Stimulated activated CD8-positive, alpha-beta memory T cell treated with anti-CD3 and anti-CD28 coated beads, Interleukin-15, amount 100 ng/mL, for 48 hours (primary cell): ENCODE measurements at regions not wholly inside any gene's neighbourhood (a gene's known extent, or its start where the extent isn't known, plus 50 kb on each side); places are given as distances from the start of the nearest gene placed in this dataset.
"Not testable (repeated sequence)": the region's sequence is repeated elsewhere in the genome, so short reads cannot be mapped to it uniquely, and the experiment has no call there.

Source experiments
- DNase-seq, 2 donors: peaks; one replicate each; pipeline ENCODE4 v3.0.0-alpha.2; 2020; ENCODE audit warnings: low read depth in 2 of 2

DNA sequence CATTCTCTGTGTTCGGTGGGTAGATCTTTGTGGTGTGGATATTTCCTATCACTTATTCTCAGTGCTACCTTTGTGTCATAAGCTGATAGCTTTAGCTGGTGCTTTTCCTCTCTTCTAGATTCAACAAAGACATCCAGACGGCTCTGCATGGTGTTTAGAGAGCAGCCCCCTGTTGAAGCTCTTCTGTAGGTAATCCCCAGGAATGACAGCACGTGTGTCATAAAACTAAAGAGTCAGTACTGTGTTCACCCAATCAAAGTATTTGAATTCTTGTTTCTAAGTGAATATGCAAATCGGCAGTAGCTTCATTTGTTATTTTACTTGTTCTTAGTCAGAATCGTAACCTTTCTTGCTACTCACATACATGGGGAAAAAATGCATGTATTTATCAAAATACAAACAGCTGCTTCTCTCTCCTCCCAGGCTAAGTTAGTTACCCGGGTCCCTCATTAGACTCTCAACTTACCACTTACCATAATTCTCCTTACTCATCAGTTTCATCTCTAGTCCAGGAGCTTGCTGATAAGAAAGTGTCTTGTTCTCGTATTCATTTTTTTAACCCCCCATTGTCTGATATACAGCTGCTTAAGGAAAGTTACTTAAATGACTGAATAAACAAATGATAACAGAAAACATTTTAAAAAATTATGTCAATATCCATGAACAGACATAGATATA is 1696.0 kb upstream of the WWC1 start:
- DNase-seq: no peak

DNA sequence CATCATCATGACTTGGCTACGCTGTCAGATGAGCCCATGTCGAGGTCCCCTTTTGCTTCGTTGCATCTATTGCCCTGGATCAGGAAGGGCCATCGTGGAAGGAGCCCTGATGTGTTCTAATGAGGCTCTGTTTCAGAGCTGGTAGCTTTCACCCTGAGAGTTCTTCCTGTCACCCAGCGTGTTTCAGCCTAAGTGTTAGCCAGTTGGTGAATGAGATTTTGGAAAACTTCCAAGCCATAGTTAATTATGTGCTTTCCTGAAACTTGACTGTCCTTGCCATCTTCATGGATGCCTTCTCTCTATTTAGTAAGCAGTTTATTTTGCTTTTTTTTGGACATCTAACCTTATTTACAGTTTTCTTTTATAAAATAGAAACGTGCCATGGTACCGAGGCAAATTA is 1695.4 kb upstream of the WWC1 start:
- DNase-seq: no peak

DNA sequence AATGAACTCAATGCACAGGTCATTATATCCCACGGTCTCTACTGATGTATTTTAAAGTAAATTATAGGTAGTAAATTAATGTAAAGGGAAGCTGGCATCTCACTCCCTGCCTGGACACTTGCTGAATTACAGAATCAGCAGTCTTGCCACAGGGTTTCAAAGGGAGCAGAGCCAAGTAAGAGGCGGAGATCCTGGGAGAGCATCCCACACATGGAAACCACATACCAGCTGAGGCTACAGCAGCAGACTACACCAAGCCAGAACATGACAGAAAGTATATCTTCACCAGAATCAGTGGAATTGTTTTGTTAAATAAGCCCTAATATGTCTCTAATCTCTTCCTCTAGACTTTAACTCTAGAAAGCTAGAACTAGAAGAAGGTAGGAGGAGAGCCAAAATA is 1689.2 kb upstream of the WWC1 start:
- DNase-seq: no peak

DNA sequence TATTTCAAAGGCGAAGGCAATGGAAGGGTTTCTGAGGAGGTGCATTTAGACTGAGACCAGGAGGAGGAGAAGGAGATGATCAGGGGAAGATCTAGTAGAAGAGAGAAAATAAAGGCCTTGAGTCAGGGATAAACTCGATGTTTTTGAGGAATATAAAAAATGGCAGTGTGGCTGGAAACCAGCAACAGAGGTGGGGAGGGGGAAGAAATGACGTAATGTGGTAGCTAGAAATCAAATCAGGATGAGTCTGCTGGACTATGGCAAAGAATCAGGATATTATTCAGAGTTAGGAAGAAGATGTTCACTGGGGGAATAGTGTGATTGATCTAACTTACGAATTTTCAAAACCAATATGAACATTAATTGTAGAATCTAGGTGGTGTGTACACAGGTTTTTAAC is 1673.9 kb upstream of the WWC1 start:
- no peak for DNase-seq

- DNase-seq: no peak
Measured at GRCh38 chr5:166618526-166618925, 1672.9 kb upstream of the WWC1 start.

DNA sequence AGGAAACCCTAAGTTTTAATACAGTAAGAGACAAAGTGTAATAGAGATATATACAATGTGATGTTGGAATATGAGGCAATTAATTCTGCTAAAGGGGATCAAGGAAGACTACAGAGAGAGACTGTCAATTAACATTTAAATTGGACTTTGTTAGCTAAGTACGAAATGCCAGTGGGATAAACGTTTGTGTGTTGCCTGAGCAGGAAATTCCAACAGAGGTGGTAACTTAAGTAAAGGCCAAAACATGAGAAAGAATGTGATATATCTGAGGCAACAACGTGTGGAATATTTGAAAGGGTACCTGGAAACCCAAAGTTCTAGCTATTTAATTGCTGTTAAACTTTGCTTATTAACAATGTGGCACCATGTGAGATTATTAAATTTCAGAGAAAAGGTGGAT is 1666.9 kb upstream of the WWC1 start:
- DNase-seq: no peak

- DNase-seq: no peak
Measured at GRCh38 chr5:166625210-166625865, 1666.1 kb upstream of the WWC1 start.

DNA sequence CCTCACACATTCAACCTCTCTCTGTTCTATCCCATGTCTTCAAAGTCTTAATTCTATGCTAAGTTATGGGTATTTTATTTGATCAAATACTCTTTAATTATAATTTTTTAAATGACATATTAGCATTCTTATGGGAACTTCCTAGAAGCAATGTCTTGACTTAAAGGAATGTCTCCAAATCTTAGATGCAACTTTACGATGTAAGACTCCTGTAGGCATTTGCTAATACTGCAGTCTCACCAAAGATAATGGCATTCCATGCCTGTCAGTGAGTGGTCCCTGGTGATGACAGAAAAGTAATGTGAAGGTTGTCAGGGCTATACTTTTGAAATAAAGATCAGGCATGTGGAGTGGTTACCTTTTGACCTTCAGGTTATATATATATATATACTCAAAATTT is 1654.2 kb upstream of the WWC1 start:
- no peak for DNase-seq

DNA sequence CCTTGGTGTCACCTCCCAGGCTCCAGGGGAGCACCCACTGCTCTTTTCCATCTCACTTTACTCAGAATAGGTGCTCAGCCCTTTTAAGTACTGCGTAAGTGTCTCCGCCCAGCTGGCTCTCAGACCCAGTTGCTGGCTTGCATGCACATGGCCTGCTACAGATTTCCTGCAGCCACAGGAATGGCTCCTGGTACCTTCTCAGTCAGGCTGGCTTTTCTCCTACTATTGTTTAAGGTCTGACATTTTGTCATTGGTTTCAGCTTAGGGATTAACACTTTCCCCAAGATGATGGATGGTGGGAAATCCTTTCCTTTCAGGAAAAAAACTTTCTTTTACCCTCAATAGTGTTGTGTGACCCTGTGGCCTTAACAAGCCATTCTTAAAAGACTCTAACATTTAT is 1652.3 kb upstream of the WWC1 start:
- DNase-seq: no peak

- DNase-seq: not testable (repeated sequence)
Measured at GRCh38 chr5:166640136-166640535, 1651.3 kb upstream of the WWC1 start.

DNA sequence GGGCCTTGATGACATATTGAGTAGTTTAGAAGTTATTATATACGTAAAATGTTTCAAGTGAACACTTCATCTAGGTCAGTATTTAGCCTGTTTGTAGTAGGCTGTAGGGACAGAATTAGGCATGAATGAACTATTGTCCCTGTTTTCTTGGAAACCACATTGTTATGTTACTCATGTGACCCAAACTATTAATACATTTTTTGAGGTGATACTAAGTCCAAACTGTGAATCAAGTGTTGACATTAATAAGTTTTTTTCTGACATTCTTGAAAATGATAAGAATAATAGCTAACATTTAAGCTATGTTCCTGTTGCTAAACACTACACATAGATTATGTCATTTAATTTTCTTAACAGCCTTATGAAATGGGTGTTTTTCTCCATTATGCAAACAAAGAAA is 1642.7 kb upstream of the WWC1 start:
- DNase-seq: no peak

GRCh38 chr5:166649676-166650075 is 1641.8 kb upstream of the WWC1 start:
- DNase-seq: no peak

DNA sequence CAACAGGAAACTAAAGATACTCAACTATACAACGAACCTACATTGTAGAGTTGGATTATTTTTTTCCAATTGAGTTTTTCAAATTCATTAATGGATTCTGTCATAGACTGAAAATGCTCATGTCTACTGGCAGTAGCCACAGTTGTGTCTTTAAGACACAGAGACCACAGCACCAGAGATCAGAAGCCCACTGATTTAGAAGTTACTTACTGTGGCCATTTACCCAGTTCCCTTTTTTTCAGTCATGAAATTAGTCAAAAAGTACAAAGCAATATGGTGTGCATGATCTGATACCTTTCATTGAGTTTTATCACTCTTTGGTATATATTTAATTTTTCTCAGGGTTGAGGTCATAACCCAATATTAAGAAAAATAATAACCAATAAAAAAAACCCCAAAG is 1640.2 kb upstream of the WWC1 start:
- DNase-seq: no peak

GRCh38 chr5:166671811-166672210 is 1619.6 kb upstream of the WWC1 start:
- DNase-seq: no peak

DNA sequence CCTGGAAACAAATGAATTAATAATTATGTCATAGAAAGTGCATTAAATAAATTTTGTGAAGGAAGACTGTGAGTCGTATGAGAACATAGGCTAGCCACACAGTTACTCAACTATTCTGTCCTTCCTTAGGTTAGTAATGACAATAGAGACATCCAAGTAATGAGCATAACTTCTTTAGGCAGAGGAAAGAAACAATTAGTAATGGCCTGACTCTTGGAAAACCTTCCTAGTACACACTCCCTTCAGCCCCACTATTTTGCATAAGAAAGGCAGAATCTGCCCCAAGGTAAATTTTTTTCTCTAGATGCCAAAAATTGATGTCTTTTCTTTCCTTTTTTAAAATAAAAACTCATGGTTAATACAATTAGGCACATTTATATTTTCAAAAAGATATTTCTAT is 1619.0 kb upstream of the WWC1 start:
- DNase-seq: no peak

- DNase-seq: no peak
Measured at GRCh38 chr5:166677891-166678290, 1613.6 kb upstream of the WWC1 start.

DNA sequence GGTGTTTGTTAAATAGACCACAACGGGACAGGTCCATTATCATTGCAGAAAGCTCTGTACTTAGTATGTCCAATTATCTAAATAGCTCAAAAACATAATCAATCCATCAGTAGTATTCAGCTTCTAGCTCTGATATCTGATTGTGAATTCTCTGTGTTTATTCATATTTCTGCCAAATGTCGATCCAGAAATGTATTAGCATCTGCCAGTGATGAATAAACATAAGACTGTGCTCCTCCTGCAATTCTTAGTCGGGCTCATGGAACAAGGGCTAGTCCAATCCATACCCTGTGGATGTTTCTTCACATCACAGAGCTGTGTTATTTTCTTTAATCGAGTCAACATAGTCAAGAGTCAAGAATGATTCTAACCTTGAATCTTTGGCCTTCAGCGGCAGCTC is 1612.1 kb upstream of the WWC1 start:
- no peak for DNase-seq

DNA sequence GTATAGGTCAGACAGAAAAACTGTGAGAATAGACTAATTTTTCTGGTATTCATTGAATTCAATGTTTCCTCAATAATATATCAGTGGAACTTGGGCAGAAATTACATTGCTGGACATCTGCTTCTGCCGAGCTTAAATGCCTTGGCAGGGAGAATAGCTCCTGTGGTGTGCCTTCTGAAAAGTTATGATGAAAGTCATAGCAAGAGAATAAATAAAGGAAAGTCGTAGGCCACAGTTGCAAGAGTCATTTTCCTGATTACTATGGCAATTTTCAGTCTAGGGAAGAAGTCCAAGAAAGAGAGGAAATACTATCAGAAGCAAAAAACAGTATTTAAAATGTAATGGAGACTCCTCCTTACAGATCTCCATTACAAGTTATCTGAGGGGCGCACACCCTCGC is 1596.1 kb upstream of the WWC1 start:
- DNase-seq: no peak

DNA sequence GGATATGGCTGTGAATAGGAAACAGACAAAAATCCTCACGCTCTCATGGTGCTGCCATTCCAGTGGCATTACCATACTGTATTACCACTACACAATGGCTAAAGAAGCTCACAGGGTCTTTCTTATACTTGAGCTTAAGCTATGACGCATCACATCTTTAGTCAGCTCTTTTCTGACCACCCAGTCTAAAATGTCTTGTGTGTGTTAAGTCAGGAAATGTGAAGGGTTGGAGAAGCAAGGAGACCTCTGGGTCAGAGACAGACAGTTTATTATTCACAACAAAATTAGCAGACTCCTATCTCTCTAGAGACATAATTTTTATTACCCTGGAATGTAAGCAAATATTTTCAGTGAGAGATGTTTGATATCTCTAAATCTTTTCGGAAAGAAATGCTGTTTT is 1583.2 kb upstream of the WWC1 start:
- no peak for DNase-seq

- no peak for DNase-seq
Measured at GRCh38 chr5:166709691-166710090, 1581.8 kb upstream of the WWC1 start.

- no peak for DNase-seq
Measured at GRCh38 chr5:166710271-166710670, 1581.2 kb upstream of the WWC1 start.

DNA sequence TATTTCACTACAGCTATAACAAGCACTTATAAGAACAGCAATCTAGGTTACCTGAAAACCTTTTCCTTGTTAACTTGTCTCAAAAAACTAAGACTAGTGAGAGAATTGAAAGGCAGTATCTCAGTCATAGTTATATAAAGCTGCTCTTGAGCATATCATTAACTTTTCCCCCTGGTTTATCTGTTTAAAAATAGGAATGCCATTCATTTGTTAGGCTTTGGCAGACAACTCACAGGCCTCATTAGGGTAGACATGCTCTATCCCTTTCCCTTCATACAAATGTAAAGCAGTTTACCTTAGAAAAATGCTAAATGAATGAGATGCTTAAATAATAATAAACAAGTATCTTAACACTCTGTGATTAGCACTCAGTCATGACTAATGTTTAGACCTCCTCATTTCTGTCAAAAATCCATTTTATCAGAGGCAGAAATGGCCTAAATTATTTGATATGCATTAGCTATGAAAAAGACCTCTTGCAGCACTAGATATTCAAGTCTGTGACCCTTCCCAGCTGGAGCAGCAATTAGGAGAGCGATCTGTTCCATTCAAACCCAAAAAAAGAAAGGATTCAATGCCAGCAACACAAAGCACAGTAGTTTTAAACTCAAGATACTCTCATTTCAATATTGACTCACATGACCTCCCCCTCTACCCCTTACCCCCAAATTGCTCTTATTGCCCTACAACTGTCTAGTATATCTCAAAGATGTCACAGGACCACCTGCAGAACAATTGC is 1578.8 kb upstream of the WWC1 start:
- no peak for DNase-seq

DNA sequence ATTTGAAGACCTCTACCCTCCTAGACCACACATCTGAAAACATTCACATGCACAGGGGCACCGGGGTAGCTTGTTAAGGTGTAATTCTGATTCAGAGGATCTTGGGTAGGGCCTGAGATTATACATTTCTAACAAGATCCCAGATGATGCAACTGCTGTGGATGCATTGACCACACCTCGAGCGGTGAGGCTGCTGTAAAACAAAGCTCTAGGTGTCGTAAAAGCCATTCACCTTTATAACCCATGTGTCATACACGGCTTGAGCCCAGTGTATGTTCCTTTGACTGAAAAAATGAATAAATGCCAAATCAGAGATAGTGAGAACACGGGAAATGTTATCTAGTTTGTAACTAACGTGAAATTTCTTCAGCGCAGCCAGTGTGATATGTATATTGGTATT is 1578.2 kb upstream of the WWC1 start:
- DNase-seq: no peak
